OCI-LY7 (cell line): ENCODE measurements at regions not wholly inside any gene's neighbourhood (a gene's known extent, or its start where the extent isn't known, plus 50 kb on each side); places are given as distances from the start of the nearest gene placed in this dataset.

Source experiments
- EZH2phosphoT487 ChIP-seq: fragments of 200-600 bp; sonication (generic); IDR thresholded peaks from 2 replicates; pipeline ENCODE4 v1.6.1; 2018; ENCODE audit warnings: low read depth, borderline replicate concordance, mild to moderate bottlenecking, mixed run types, antibody characterized with exemption, low read length, moderate library complexity, mixed read lengths
- TF ChIP-seq, protein P1 (sequence below): fragments of 200-600 bp; sonication (generic); conservative IDR thresholded peaks from 2 replicates; pipeline ENCODE4 v1.5.1; 2014; ENCODE audit warnings: mild to moderate bottlenecking, antibody characterized with exemption, low read length, moderate library complexity, mixed read lengths

DNA sequence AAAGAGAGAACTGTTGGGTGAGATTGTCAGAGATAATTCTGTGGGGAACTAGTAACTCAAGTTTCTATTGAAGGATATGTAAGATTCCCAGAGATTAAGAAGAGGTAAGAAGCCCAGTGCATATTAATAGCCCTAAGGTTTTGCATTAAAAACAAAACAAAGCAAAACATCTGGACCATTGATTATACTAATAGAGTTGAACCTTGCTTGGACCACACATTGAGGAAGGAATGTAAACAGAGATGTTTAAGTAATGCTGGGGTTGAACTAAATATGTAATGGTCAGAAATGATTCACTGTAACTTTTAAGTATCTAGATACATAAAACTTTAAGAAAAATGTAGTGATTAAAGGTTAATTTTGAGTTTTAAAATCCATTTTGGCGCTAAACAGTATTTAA, 1770.0 kb downstream of the PCDH9 start:
- TF ChIP-seq, protein P1, sequence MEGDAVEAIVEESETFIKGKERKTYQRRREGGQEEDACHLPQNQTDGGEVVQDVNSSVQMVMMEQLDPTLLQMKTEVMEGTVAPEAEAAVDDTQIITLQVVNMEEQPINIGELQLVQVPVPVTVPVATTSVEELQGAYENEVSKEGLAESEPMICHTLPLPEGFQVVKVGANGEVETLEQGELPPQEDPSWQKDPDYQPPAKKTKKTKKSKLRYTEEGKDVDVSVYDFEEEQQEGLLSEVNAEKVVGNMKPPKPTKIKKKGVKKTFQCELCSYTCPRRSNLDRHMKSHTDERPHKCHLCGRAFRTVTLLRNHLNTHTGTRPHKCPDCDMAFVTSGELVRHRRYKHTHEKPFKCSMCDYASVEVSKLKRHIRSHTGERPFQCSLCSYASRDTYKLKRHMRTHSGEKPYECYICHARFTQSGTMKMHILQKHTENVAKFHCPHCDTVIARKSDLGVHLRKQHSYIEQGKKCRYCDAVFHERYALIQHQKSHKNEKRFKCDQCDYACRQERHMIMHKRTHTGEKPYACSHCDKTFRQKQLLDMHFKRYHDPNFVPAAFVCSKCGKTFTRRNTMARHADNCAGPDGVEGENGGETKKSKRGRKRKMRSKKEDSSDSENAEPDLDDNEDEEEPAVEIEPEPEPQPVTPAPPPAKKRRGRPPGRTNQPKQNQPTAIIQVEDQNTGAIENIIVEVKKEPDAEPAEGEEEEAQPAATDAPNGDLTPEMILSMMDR = no peak
- TF ChIP-seq EZH2phosphoT487 = no peak
